HG02642 (cell line): ENCODE measurements at regions not wholly inside any gene's neighbourhood (a gene's known extent, or its start where the extent isn't known, plus 50 kb on each side); places are given as distances from the start of the nearest gene placed in this dataset.

Source experiments
- ATAC-seq: cut with Tn5 transposase; IDR thresholded peaks from one replicate; pipeline ENCODE4 v1.9.1; 2021; ENCODE audit warnings: mild to moderate bottlenecking; ENCODE audit not compliant: unreplicated experiment, poor library complexity

DNA sequence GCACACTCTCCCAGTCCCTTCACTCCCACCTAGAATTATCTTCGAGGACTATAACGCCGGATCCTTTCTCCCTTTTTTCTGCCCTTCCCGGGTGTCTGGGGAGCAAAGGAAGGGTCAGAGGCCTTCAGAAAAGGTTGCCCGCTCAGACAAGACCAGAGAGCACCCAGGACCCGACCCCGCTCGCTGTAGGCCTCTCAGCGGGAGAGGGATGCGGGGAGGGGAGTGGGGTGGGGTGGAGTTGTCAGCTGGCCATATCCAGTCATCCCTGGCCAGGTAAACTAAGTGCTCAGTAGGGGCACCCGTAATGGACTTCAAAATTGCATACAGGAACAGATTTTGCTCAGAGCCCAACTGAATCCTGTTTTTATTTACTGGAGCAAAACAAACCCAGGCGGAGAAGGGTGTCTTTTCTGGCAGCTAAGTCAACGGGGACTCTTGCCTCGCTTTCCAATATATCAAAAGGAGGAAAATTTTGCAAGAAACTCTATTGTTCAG, 65.0 kb downstream of the NOL4 start:
- ATAC-seq, result peak; percentile 11

DNA sequence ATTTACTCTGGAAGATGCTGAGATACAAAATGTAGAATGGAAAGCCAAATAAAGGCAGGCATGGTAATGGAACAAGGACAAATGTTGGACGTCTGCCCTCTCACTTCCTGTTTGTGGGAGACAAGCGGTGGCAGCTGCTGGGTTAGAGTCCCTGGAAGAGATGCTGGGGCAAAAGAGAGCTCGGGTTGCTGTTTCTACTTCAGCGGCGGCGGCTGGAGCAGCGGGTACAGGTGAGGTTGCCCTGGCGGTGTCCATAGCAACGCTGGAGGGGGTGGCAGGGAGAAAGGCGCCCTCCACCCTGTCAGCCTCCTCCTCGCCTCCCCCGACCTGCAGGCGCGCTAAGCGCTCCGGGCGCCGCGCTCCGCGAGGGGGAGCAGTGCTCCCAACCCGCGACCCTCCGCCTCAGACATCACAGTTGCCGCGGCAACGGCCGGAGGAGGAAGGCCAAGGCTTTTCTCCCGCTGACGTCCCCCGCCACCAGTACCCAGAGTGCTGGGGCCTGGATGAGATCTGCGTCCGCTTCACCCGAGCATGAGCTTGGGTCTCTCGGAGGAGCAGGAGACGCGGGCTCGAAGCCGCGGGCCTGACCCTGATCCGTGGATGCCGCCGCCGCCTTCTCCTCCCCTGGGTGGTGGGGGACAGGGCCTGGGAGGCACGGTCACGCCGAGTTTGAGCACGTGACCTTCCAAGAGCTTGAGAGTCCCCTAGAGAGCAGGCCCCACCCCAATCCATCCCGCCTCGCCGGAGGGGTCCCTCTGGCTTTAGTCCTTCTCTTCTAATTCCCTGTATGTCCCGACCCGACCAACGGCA, 65.6 kb downstream of the NOL4 start:
- ATAC-seq, result peak; percentile 54

- ATAC-seq, result peak; percentile 73
Observed at GRCh38 chr18:34153711-34154110, 71.0 kb downstream of the NOL4 start.

DNA sequence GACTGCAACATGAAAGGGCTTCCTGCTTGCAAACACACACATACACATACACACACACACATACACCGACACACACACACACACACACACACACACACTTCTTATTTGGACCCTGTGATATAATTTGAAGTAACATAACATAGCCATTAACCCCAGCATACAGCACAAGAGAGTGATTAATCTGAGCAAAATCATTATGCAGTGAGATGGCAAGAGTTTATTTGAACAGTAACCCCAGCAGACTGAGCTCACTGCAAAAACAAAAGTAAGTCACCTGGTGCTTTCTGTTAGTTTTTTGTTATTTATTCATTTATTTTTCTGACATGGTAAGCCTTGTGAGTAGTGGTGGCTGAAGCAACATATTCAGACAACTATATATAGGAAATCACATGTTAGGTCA, 93.7 kb downstream of the NOL4 start:
- ATAC-seq, result no peak

- no peak for ATAC-seq
Observed at GRCh38 chr18:34128436-34128835, 96.3 kb downstream of the NOL4 start.

GRCh38 chr18:34126121-34126520, 98.6 kb downstream of the NOL4 start:
- no peak for ATAC-seq

GRCh38 chr18:34122724-34123334, 101.9 kb downstream of the NOL4 start:
- peak; percentile 94 for ATAC-seq

DNA sequence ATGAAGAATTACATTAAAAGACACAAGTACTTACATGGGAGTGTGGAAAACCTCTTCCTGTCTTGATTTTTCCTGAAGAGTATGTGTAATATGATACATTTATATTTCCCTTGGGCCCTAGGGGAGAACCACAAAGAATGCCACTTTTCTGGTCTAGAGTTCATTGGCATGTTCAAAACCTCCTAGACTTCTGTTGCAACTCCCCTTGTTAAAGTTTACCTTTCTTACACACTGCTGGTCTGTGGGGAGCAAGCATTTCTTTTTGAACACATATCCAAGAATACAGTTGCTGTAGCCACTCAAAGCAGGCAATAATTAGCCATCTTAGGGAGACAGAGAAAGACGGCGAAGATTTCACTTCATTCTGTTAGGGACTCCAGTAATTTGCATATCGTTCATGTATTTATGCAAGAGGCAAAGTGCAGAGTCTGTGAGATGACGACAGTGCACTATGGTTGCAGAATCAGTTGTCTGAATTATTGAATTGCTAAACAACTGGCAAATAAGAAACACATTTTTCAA, 103.5 kb downstream of the NOL4 start:
- no peak for ATAC-seq

DNA sequence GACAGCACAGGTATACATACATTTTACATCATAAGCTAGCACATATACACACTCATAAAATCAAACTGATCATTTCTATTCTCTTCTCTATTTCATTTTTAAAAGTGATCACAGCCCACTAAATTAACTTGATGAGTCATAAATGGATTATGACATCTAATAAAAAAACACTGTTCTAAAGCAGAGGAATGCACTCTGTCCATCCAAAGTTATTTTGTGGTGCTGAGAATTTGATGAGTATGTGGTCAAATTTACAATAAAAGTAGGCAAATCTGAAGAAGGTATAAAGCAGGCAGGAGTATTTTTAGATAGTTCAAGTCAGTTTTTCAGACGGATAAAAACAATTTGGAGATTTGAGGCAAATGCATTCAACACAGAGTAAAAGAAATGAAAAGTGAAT, 104.4 kb downstream of the NOL4 start:
- no peak for ATAC-seq

DNA sequence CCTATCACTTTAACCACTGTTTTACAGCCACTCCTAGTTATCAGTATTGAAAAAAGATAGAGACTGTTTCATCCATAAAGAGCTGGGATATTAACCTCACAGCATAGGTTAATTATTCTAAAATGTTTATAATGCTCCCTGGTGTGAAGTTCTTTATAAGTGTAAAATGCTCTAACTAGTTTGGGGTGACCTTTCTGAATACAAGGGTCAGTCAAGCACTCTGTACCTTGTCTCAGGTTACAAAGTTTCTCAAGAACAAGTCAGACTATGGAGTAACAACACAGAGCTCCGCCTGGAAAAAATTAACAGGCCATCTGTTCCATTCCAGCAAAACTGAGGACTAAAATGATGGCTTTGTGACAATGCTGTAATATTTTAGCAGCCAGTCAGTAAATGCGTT, 107.4 kb downstream of the NOL4 start:
- no peak for ATAC-seq

DNA sequence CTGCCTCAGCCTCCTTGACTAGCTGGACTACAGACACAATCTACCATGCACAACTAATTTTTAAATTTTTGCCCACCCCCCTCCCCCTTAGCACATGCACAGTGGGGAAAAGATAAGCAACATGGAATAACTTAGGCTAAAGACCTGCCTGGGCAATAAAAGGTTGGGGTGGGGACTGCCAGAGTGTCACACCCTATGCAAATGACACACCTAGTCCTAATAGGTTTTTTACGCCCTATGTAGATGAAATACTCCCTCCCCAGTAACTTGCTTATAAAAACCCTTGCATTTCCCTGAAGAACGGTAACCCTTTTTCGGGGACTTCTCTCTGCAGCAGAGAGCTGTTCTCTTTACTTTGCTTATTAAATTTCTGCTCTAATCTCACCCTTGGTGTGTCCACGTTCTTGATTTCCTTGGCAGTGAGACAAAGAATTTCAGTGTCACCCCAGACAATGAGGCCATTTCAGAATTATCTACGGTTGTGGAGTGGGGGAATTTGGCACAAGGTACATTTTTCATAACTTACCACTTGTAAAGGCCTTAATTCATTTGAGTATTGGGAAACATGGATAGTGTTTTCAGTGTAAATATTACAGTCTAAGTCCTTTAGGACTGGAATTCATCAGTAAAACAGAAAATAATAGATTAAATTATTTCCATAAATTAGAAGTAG, 109.2 kb downstream of the NOL4 start:
- ATAC-seq, result no peak

DNA sequence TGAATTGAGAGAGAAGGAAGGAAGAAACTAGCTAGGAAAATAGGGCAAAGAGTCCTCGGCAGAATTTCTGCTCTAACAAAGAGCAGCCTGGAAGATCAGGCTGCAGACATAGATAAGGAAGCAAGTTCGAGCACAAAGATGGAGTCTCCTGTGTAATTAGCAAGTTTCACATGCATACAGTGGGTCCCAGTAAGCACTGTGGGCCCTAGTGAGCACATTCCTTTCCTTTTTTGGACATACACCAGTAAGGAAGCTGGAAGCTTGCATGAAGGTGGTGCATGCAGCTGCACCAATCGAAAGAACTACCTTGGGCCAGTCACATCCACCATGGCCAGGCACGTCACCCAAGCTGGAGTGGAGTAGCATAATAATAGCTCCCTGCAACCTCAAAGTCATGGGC, 109.7 kb downstream of the NOL4 start:
- ATAC-seq, result no peak

DNA sequence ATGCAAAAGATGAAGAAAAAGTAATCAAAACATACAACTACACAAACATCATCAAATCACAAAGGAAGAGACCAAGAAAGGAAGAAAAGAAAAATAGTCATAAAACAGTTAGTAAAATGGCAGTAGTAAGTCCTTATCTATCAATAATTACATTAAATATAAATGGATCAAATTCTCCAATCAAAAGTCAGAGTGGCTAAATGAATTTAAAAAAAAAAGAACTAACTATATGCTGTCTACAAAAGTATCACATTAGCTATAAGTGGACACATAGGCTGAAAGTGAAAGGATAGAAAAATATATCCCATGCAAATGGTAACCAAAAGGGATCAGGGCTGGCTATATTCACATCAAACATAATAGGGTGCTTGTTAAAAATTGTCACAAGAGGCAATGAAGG, 116.5 kb downstream of the NOL4 start:
- no peak for ATAC-seq

DNA sequence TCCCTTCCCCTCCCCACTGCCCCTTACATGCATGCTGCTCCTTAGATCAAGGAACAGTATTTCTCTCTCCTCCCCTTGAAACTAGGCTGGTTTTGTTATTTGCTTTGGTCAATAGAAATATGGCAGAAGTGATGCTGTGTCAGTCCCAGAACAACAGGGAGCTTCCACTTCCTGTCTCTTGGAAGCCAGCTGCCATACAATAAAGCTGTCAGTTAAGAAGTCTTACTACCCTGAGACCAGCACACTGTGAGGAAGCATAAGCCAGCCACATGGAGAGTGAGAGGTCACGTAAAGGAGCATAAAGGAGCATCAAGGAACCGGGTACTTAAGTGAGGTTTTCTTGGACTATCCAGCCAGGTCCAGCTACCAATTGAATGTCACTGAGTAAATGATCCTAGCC, 126.6 kb downstream of the NOL4 start:
- no peak for ATAC-seq

- no peak for ATAC-seq
Observed at GRCh38 chr18:34097312-34097711, 127.4 kb downstream of the NOL4 start.

GRCh38 chr18:34094148-34094547, 130.6 kb downstream of the NOL4 start:
- no peak for ATAC-seq

DNA sequence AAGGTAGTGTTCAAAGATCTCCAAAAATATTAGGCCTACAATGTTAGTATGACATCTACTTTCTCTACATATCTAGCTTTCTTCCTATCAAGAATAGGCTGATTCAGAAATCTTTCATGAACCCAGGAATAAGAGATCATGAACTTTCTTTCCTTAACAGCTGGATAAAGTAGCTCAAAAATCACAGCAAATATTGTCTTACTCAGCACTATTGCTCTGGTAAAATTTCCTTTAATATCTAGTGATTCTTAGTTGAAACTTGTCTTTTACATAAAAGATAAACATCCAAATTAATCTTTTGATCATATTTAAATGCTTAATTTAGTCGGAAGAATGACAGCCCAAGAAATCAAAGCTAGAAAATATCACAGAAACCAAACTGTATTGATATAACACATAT, 131.9 kb downstream of the NOL4 start:
- no peak for ATAC-seq

DNA sequence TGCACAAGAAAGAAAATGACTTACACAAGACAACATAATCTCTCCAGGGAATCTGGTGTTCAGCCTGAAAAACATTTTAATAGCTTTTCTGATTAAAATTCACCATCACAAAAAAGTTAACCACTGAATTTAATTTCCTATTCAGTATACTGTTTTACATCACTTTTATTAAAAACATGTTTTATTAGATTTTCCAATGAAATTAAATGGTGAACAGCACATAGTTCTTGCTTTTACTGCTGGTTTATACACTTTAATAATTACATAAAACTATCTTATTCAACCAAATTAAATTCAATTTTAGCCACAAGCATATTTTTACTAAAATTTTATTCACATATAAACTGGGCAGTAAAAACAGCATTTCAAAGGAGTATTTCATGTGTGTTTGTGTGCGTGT, 138.3 kb downstream of the NOL4 start:
- ATAC-seq, result no peak

- no peak for ATAC-seq
Observed at GRCh38 chr18:34085140-34085739, 139.5 kb downstream of the NOL4 start.

- no peak for ATAC-seq
Observed at GRCh38 chr18:34084635-34085034, 140.1 kb downstream of the NOL4 start.
